ENCODE measurements at regions not wholly inside any gene's neighbourhood (a gene's known extent, or its start where the extent isn't known, plus 50 kb on each side); places are given as distances from the start of the nearest gene placed in this dataset.

GRCh38 chr12:72777806-72778205 lies 505.6 kb downstream of the TRHDE start:
- DNase-seq (ENCODE audit: low read depth in 1 of 2, low spot score in 1 of 2) (no peak), FAIRE-seq (no peak), ATAC-seq (no peak)
- Histone ChIP-seq H3K4me1 (no peaks in the 10 kb centered on the region), H3K4me3 (no peak overlapping the region), H3K4me2 (no peak overlapping the region), H3K9me3 (no peaks in the 10 kb centered on the region), H3K27ac (no peak overlapping the region)
- ChIA-PET CTCF (no interaction called here), POLR2A (no interaction called here)
- WGBS (ENCODE audit: missing lambda C conversion rate), result 5% methylated on average over 1 of the region's 1 CpG
- TF ChIP-seq HOXB5 (CRISPR knock-in tag; IDR thresholded peaks at IDR 0.05), result no peak
- TF ChIP-seq FOSL2 (IDR thresholded peaks at IDR 0.05), result no peak
- TF ChIP-seq FOSL2 (CRISPR knock-in tag; IDR thresholded peaks at IDR 0.05), result no peak
- TF ChIP-seq, protein P1, sequence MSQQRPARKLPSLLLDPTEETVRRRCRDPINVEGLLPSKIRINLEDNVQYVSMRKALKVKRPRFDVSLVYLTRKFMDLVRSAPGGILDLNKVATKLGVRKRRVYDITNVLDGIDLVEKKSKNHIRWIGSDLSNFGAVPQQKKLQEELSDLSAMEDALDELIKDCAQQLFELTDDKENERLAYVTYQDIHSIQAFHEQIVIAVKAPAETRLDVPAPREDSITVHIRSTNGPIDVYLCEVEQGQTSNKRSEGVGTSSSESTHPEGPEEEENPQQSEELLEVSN (IDR thresholded peaks at IDR 0.05; ENCODE audit: borderline replicate concordance, low read depth), result no peak
- no peak for TF ChIP-seq CHD2 (IDR thresholded peaks at IDR 0.05; ENCODE audit: low read length, partially characterized antibody)
- TF ChIP-seq BHLHE40 (IDR thresholded peaks at IDR 0.05; ENCODE audit: low read depth, low read length), result no peak
- TF ChIP-seq ATOH8 (CRISPR knock-in tag; IDR thresholded peaks at IDR 0.05; ENCODE audit: low read depth), result no peak
- TF ChIP-seq RAD21 (conservative IDR thresholded peaks at IDR 0.05 in 1 of 2, IDR thresholded peaks at IDR 0.05 in 1 of 2), result no peak
- no peak for TF ChIP-seq JUNB (IDR thresholded peaks at IDR 0.05)
- no peak for TF ChIP-seq ESRRA (IDR thresholded peaks at IDR 0.05; ENCODE audit: borderline replicate concordance, low read length)
- no peak for TF ChIP-seq ZC3H11A (IDR thresholded peaks at IDR 0.05)
- TF ChIP-seq KDM1A (IDR thresholded peaks at IDR 0.05; ENCODE audit: low read depth), result no peak
- TF ChIP-seq PHF8 (IDR thresholded peaks at IDR 0.05; ENCODE audit: borderline replicate concordance, low read depth), result no peak

- no peak overlapping the region for H3K4me2 ChIP-seq
- TF ChIP-seq FOSL2 (IDR thresholded peaks at IDR 0.05) (no peak), FOSL2 (CRISPR knock-in tag; IDR thresholded peaks at IDR 0.05) (no peak), BCL3 (IDR thresholded peaks at IDR 0.05) (no peak), ESRRA (IDR thresholded peaks at IDR 0.05; ENCODE audit: borderline replicate concordance, low read length) (no peak), HOXB5 (CRISPR knock-in tag; IDR thresholded peaks at IDR 0.05) (no peak), ZNF302 (CRISPR knock-in tag; IDR thresholded peaks at IDR 0.05) (no peak), HDAC2 (IDR thresholded peaks at IDR 0.05) (no peak), POLR2AphosphoS2 (conservative IDR thresholded peaks at IDR 0.05; ENCODE audit: low read length) (no peak), TP53 (CRISPR knock-in tag; IDR thresholded peaks at IDR 0.05) (no peak), ZC3H11A (IDR thresholded peaks at IDR 0.05) (no peak), USF2 (IDR thresholded peaks at IDR 0.05) (no peak), PBX3 (IDR thresholded peaks at IDR 0.05) (no peak), RAD21 (conservative IDR thresholded peaks at IDR 0.05 in 1 of 2, IDR thresholded peaks at IDR 0.05 in 1 of 2) (no peak), HOXB13 (CRISPR knock-in tag; IDR thresholded peaks at IDR 0.05; ENCODE audit: low read depth) (no peak), RARB (CRISPR knock-in tag; IDR thresholded peaks at IDR 0.05) (no peak), JUNB (IDR thresholded peaks at IDR 0.05) (no peak)
- H3K4me1 ChIP-seq, result no peaks in the 10 kb centered on the region
- 0 out of 3 replicates have a peak, but pooled peaks cover under 1% of the 10 kb centered on the region for H3K9me3 ChIP-seq
- POLR2A ChIA-PET, result no interaction called here
- H3K27ac ChIP-seq, result no peak overlapping the region
- WGBS (ENCODE audit: missing lambda C conversion rate), result 4% methylated on average over 1 of the region's 1 CpG
- CTCF ChIA-PET, result no interaction called here
- H3K4me3 ChIP-seq, result no peak overlapping the region
- ATAC-seq, result no peak
- no peak for DNase-seq (ENCODE audit: low read depth in 1 of 2, low spot score in 1 of 2)
- FAIRE-seq, result no peak
Observed at GRCh38 chr12:72790273-72790672, 518.1 kb downstream of the TRHDE start.

All from A549 (cell line).